Stimulated activated CD8-positive, alpha-beta memory T cell treated with anti-CD3 and anti-CD28 coated beads, Interleukin-7, amount 100 ng/mL, for 48 hours (primary cell): ENCODE measurements at regions not wholly inside any gene's neighbourhood (a gene's known extent, or its start where the extent isn't known, plus 50 kb on each side); places are given as distances from the start of the nearest gene placed in this dataset.

ENCODE experiments used
- DNase-seq, 2 donors: peaks; one replicate each; pipeline ENCODE4 v3.0.0-alpha.2; 2020; ENCODE audit warnings: low read depth in 1 of 2; ENCODE audit errors: extremely low read depth in 1 of 2

DNA sequence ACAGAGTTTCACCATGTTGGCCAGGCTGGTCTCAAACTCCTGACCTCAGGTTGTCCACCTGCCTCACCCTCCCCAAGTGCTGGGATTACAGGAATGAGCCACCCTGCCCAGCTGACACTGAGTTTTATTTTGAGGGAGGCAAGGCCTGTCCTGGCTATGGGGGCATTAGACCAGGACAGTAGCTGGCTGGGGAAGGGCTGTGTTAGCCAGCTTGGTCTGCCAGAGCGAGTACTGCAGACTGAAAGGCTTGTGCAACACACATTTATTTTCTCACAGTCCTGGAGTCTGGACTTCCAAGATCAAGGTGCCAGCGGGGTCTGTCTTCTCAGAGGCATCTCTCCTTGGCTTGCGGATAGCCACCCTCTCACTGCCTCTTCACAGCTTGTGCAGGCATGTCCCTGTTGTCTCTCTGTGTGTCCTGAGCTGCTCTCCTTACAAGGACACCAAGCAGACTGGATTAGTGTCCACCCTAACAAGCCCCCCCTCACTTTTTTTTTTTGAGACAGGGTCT, 59.4 kb upstream of the HAAO start:
- DNase-seq, result no peak

DNA sequence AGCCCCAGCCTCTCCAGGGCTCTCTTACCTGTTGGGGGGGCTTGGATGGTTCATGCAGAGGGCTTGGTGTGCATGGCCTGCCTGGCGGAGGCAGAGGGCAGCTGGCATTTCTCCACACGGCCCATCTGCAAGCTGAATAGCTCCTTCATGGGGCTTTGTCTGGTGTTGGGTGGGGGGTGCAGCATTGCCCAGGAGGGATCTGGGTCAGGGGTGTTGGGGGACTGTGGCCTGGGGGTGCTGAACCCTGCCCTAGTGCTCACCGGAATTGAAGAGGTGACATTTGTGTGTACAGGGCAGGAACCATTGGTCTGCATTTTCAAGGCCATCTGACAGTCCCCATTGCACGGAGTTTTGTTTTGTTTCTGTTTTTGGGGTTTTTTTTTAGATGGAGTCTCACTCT, 58.8 kb upstream of the HAAO start:
- no peak for DNase-seq

DNA sequence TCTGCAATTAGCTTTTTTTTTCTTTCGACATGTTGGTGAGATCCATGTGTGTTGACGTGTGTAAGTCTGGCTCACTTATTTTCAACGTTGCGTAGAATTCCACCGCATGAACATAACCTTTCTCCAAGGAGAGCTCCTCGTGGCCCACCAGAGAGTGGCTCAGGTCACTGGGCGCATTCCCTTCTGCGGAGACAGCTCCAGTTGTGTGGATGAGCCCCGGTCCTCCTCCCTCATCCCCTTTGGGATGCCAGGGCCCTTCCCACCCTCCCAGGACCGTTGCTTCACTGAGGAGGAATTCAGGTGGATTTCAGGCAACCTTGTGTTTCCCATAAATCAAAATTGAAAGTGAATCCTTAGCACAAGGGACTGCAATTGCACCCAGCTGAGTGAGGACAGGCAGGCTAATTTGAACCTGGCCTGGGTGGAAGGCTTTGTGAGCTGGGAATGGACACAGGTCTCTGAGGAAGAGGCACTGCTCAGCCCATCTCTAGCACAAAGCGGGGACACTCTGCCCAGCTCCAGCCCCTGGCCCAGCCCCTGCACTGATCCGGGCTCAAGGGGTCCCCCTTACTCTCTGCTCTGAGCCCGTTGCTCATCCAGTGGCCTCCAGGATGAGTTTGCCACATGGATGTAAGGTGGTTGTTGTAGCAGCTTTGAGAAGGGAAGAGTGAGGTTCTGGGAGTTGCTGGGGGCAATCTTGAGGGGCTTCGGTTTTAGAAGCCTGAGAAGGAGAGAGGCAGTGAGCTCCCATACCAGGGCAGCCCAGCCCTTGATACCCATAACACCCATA, 57.8 kb upstream of the HAAO start:
- DNase-seq, result no peak

DNA sequence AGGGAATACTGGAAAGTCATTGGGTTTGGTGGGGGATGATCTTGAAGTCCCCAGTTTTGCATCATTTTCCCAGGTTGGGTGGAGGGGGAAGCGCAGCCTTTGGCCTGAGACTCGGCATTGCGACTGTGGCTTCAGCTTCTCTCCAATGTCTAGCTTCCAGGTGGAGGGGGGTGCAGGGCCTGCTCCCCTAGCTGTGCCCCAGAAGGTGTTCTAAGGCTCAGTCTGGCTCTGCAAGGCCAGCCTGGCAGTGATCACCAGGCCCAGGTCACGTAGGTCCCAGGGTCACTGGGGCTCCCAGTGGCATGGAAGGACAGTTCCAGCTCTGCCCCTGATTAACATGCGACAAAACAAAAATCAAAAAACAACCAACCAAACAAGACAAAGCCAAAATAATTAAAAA, 56.9 kb upstream of the HAAO start:
- no peak for DNase-seq

DNA sequence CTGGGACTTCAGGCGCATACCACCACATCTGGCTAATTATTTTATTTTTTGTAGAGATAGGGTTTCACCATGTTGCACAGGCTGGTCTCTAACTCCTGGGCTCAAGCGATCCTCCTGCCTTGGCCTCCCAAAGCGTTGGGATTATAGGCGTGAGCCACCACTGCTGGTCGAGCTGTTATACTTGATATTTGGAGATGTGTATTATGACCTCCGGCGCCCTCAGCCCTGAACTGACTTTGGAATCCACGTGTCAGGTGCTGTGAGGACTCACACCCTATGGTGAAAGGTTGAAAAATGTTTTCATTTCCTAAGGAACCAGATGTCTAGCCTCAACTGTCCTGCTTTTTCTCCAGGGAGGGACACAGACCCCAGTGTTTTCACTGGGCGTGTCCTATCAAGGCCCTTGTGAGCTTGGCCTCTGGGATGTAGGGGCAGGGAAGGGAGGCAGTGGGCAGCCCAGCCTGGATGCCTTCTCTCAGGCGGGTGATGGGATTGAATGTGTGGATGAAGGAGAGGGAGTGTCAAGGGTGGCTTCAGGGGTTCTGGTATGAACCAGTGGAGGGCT, 56.4 kb upstream of the HAAO start:
- no peak for DNase-seq

DNA sequence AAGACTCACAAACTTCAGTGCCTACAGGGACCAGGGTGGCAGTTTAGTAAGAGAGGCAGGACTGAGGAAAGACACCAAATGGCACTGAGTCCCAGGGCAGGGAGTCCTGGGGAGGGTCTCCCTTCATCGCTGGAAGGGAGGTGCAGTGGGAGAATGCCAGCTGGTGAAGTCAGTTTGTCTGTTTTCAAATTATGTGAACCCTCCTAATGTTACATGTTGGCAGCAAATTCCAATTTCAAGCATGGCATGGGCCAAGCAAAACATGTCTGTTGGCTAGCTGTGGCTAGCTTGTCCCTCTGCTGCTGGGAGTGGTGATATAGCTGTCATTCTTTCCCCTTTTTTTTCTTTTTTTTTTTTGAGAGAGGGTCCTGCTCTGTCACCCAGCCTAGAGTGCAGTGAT, 55.9 kb upstream of the HAAO start:
- no peak for DNase-seq

DNA sequence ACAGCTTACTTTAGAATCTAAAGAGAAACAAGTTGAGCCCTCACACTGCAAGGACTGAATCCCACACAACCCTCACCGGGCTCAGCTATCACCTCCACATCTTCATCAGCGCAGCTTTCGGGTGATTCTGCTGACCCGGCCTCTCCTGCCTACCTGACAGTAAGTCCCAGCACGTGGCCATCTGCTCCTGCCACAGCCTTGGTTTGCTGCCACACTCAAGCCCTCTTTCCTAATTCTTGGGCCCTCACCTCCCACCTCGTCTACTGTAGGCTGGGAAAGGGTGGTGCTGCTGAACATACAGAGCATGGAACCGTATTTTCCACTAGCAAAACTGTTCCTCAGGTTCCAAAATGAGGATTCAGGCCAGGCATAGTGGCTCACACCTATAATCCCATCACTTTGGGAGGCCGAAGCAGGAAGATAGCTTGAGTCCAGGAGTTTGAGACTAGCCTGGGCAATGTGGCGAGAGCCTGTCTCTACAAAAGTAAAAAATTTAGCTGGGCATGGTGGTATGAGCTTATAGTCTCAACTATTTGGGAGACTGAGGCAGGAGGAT, 55.3 kb upstream of the HAAO start:
- no peak for DNase-seq

DNA sequence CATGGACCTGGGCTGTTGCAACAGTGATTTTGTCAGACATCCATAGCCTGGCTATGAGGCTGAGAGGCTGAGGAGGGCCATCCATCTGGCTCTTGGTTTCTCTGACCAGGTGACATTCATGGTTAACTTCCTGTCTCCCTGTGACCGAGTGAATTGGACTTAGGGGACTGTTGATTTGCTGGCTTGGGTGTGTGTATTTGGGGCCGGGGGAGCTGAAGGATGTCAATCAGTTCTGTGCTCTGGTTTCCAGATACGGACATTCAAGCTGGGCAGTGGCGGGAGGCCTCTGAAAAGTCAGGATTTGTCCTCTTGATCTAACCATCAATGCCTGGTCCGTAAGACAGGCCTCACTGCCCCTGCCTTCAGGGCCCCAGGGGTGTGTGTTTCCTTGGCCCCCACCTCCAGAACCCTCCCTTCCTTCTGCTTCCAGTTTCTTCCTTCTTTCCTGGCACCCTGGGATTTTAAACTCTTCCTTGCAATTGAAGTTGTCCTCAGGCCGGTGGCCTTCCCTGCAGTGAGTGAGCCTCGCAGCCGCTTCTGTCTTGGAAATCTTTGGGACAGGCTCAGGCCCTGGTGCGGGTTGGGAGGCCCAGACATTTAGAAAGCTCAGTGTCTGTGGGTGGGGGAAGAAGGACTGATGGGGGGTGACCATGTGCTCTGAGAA, 54.7 kb upstream of the HAAO start:
- no peak for DNase-seq

DNA sequence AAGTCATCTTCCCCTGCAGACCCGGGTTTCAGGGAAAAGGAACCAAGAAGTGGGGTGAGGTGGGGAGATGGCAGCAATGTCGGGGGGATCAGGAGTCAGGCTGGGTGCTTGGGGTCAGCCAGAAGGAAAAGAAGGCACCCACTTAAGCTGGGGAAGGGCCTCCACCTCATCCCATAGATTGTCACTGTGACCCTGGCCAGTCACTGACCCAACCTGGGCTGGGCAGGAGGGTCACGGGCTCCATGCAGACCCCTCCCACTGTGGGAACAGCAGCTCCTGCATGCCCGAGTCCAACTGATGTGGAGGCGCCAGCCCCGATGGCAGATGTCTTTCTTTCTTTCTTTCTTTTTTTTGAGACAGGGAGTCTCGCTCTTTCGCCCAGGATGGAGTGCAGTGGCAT, 53.6 kb upstream of the HAAO start:
- DNase-seq, result no peak

DNA sequence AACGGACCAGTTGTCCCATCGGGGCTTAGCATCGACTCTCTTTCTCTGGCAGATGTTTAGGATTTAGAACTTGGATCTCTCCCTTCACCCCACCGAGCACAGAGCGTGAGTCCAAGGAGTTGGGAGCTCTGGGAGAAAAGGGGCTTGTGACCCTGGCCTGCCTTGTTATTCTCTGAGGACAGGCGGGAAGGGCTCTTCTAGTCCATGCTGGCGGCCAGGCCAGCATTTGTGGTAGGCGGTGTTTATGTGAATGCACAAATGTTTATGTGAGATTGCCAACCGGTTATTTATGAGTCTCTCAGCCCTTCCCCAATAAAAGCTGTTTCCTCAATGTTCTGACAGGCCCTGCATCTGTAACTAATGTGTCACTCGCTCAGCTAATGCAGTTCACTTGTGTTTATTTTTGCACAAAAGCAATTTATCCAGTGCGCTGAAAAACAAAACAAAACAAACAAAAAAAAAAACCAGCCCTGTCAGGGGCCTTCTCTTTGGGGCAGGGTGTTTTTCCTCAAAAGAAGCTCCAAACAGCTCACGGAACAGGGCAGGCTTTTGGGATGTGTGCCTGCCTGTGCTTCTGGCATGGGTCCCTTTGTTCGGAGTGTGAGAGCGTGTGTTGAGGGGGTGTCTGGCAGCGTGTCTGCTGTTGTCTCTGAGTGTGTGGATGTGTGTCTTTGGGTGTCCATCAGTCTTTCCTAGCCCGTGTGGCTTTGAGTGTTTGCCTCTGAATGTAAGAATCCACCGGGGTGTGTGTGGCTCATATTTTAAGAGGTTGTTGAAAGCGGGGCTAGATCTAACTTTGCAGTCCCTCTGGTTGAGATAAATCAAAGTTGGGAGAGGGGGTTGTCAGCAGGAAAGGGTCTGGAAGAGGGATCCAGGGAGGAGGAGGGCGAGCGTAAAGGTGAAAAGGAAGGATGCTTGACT, 52.8 kb upstream of the HAAO start:
- DNase-seq, result no peak

DNA sequence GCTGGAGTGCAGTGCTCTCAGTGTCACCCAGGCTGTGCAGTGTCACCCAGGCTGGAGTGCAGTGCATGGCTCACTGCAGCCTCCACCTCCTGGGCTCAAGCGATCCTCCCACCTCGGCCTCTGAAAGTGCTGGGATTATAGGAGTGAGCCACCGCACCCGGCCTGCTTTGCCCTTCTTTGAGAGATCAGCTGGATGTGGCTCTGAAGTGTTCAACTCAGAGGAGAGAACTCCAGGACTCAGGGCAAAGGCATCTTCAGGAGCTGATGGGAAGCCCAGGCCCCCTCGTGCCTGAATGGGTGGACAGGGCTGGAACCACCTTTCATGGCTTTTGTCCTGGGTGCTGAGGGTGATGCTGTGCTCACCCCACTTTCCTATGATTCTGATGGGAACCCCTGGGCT, 52.0 kb upstream of the HAAO start:
- no peak for DNase-seq

DNA sequence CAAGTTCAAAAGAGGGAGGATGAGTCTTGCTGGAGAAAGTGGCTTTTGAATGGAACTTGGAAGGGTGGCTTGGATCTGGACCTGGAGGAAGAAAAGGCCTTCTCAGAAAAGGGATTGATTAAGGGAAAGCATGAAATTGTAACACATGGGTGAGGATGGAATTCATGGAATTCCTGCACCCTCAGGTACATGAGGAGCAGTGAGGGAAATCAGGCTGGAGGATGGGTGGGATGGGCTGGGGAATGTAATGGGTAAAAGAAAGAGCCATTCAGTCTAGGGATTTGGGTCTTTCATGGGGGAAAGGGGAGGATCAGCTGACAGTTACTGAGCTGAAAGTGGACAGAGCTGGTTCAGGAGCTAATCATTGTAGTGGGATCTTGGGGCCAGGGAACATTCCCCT, 51.2 kb upstream of the HAAO start:
- DNase-seq, result no peak

DNA sequence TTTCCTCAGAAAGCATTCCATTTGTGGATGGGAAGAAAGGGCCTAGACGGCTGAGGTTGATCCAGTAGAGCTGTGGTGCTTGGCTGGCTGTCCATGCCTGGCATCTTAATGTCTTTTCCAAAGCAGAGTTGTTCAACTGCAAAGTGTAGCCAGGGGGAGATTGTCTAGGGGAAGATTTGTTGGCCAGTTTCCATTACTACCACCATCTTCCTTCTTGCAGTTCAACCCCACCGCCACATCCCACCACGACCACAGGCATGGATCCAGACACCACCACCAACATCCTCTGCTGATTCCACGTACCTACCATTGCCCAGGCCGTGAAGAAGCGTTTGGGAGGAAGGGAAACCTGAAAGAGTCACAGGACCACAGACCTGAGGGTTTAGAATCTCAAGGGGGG, 50.7 kb upstream of the HAAO start:
- DNase-seq, result no peak

DNA sequence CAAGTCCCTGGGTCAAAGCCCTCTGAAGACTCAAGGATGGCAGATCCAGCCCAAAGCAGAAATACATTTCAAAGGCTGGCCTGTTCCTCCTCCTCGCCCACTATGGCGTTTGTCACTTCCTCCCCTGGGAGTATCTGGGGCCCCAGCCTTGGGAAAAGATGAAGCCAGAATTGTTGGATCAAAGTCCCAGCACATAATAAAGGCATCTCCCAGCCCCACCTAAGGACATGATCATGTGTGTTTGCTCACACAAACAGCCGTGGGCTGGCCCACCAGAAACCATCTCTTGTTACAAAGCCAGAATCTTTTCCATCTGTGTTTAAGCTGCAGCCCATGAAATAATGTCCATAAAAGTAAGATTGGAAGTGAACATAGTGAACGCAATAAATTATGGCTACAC, 50.1 kb upstream of the HAAO start:
- DNase-seq, result no peak
